Fibroblast of skin of right quadriceps (primary cell): ENCODE measurements at regions not wholly inside any gene's neighbourhood (a gene's known extent, or its start where the extent isn't known, plus 50 kb on each side); places are given as distances from the start of the nearest gene placed in this dataset.

Experiments
- DNase-seq: peaks from one replicate; pipeline ENCODE4 v3.0.0-alpha.2; 2013

DNA sequence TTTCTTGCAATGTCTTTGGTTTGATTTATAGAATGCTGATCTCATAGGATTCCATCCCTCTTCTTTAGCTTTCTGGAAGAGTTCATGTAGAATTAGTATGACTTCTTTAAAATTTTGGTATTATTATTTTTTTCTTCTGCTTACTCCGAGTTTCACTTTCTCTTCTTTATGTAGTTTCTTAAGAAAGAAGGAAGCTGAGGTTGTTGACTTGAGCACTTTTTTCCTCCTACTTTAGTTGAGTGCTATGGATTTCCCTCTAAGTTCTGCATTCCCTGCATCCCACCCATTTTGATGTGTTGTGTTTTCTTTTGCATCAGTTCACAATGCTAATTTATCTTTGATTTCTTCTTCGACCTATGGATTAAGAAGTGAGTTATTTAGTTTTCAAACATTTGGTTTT lies 78.9 kb upstream of the SPRED2 start:
- DNase-seq = no peak

DNA sequence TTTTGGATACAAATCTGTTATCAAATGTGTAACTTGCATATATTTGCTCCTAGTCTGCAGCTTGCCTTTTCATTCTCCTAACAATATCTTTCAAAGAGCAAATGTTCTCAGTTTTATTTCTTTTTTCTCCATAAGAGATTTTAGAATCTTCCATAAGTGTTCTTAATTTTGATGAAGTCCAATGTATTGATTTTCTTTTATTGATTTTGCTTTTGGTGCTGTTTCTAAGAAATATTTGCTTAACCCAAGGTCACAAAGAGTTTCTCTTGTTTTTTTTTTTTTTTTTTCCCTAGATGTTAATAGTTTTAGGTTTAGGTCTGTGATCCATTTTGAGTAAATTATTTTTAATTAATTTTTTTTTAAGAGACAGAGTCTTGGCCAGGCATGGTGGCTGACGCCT lies 75.8 kb upstream of the SPRED2 start:
- no peak for DNase-seq

DNA sequence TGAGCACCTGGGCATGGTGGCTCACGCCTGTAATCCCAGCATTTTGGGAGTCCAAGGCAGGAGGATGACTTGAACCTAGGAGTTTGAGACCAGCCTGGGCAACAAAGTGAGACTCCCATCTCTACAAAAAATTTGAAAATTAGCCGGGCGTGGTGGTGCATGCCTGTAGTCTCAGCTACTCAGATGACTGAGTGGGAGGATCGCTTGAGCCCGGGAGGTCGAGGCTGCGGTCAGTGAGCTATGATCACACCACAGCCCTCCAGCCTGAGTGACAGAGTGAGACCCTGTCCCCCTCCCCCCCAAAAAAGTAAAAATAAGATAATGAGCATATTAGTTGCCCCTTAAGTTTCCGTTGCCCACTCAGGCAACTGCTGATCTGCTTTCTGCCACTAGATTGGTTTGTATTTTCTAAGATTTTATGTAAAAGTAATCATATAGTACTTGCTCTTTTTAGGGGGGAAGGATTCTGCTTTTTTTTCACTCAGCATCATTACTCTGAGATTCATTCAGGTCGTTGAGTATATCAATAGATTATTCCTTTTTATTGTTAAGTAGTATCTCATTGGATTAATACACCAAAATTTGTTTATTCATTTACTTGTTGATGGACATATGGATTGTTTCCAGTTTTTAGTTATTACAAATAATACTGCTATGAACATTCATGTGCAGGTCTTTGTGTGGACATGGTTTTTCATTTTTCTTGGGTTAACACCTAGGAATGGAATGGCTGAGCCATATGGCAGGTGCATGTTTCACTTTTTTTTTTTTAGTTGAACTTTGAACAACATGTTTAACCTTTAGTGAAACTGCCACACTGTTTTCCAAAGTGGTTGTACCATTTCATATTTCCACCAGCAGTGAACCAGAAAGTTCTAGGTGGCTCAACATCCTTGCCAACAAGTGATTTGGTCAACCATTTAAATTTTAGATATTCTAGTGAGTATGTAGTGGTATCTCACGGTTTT lies 75.0 kb upstream of the SPRED2 start:
- DNase-seq = no peak

DNA sequence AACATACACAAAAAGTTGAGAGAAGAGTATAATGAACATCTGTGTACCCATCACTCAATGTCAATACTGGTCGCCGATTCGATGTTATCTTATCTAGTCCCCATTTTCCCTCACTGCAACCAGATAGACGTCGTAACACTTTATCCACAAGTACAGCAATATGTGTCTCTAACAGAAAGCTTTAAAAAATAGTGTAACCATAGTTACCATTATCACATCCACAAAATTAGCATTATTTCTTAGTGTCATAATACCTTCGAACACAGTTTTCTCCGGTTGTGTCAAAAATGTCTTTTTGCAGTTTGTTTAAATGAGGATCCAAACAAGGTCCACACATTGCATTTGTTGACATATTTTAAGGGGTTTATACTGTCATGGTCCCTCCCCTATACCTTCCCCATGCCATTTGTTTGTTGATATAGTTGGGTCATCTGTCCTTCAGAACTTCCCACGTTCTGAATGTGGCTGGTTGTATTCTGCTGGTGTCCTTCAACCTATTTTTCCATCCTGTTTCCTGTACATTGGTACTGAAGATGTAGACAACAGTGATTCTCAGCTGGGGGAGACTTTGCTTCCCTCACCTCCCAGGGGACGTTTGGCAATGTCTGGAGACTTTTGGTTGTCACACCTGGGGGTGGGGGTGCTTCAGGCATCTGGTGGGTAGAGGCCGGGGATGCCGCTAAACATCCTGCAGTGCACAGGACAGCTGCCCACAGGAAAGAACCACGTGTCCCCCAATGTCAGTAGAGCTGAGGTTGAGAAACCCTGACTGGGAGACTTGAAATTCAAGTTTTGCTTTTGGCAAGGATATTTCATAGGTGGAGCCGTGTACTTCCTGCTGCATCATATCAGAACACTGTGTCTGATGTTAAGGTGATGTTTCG lies 72.7 kb upstream of the SPRED2 start:
- no peak for DNase-seq

DNA sequence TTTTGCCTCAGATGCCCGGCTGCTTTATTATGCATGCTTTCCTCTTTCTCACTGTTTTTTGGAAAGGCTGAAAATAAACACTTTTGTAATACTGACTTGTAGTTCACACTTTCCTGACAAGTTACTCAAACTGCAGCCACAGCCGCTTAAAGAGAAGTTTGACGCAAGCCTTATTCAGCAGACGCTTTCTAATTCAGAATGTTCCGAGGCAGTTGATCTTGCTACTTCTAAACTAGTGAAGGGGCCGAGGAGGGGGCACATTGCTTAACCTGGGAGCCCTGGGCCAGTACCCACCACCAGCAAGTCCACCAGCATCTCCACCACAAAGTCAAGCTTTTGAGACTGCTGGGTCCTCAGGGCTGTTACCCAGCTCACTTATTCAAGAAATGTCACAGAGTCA lies 71.8 kb upstream of the SPRED2 start:
- no peak for DNase-seq

DNA sequence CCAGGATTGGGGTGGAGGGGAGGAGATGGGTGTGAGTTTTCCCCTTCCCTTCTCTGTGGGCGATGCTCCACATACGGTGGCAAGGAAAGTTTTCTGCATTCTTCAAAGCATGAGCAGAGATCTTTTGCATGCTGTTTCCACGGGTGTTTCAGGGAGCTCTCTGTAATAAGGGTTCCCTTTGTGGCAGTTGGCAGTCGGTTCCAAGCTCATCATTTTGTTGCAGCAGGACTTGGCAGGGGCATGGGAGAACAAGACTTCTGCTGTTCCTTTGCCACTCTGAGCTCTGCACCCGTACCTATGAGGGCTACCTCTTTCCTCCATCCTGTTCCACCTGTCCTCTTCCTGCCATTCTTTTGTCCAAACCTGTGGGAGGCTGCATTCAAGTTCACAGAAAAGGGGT lies 71.3 kb upstream of the SPRED2 start:
- no peak for DNase-seq

DNA sequence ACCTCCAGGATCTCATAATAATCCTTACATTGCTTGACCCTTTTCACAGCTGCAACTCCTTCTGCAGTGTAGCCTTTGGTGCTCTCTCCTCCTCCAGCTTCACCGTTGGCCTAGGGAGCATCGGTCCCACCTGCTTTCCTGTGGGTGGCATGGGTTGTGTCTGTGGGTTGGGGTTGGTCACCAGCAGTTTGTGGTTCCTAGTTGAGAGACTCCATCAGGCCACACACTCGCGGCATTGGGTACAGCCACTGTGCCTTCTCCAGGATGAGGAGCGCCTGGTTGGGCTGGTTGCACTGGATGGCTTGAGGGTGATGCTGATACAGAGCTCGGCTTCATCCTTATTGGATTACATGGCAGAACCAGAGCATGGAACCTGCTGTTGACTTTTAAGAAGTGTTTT lies 69.4 kb upstream of the SPRED2 start:
- DNase-seq = no peak

DNA sequence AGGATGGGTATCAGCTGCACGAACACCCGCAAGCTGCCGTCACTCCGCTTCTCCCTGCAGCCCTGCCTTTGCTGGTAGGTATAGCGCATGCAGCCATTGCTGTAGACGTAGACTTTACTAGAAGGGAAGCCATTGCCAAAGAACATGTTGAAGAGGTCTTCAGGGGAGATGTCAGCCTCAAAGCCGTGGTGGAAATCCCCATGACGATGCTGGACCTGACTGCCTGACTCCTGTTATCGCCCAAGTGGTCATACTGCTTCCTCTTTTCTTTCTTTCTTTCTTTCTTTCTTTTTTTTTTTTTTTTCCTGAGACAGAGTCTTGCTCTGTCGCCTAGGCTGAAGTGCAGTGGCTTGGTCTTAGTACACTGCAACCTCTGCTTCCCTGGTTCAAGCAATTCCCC lies 68.7 kb upstream of the SPRED2 start:
- DNase-seq = no peak

DNA sequence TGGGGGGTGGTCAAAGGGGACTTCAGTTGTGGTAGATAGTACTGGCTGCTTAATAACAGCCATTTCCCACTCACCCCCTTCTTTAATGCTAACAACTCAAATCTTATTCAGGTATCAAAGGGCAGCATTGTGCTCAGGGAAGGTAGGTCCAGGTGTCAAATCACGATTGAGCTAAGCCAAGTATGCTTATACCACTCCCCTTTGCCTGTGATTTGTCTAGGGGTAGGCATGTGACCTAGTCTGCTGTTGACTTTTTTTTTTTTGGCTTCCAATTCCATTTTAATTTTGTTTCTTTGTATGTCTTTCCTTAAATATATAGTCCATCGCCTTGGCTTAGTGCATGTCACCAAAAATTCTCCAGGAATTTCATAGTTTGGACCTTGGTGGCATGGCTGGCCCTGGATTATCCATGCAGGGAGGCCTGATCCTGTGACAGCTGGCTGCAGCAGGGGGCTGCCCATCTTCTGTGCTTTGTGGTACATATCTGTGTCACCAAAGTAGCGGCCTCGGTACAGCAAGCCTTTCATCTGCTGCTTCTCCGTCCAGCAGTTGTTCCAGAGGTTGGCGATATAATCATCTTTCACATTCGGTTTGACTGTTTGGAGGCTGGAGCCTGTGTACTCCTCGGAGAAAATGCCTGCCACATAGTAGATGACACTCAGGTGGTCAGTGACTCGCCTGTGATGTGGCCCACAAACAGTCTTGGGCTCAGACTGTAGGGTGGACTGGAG lies 68.1 kb upstream of the SPRED2 start:
- no peak for DNase-seq

DNA sequence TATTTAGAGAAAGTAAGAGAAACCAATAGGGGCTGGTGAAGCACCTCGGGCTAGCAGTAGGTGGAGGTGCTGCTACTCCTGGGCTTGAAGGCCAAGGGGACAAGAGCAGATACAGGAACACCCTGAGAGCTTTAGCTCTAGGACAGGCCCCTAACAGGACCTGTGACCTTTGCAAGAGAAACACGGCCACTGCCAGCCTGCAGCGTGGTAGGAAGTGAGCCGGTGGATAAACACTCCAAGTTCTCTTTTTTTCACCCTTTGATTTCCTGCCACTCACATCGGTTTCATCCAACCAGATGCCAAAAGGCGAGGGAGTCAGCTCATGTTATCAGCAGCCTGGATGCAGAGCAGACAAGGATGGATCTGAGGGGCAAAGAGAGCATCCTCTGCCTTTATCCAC lies 66.8 kb upstream of the SPRED2 start:
- no peak for DNase-seq

DNA sequence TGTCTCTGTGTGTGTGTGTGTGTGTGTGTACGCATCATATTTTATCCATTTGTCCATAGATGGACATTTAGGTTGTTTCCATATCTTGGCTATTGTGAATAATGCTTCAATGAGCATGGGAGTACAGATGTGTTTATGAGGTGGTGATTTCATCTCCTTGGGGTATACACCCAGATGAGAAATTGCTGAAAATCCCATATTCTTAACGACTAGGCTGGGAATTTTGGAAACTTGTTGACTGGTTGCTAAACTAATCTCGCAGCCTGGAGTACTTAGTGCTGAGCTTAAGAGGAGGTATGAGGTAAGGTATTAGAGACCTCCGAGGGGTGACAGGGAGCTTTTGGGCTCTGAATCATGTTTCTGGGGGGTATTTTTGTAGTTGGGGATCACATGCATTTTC lies 66.0 kb upstream of the SPRED2 start:
- DNase-seq = no peak

DNA sequence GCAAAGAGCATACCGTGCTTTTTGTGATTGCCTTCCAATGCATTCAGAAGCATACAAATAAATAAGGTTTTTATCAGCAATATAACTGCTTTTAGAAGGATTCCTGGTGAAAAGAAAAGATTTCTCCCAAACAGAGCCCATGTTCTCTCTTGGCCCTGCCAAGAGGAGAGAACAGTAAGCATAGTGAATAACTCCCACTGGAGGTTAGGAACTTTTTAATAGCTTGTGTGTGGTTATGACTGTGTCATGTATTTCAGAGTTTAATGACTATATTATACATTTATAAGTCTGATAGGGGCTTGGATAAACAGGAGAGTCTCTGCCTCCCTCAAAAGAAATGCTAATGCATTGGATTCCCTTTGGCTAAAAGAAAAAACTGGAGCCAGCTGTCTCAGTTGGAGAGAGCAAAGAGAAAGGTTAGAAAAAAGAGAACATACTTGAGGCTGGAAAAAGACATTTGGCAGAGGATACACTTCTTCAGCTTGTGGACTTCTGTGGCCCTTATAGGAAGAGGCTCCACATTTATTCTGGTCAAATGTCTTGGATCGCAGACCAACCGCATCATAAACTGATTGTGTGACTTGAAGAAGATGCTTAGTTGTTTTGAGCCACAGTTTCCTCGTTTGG lies 63.0 kb upstream of the SPRED2 start:
- DNase-seq = no peak

DNA sequence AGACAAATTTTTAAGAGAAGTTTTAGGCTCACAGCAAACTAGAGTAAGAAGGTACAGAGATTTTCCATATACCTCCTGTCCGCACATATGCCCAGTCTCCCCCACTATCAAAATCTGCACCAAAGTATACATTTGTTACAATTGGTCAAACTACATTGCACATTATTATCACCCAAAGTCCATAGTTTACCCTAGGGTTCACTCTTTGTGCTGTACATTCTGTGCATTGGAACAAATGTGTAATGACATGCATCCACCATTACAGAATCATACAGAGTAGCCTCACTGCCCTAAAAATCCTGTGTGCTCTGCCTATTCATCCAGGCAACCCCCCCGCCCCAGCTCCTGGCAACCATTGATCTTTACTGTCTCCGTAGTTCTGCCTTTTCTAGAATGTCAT lies 61.7 kb upstream of the SPRED2 start:
- DNase-seq = no peak

DNA sequence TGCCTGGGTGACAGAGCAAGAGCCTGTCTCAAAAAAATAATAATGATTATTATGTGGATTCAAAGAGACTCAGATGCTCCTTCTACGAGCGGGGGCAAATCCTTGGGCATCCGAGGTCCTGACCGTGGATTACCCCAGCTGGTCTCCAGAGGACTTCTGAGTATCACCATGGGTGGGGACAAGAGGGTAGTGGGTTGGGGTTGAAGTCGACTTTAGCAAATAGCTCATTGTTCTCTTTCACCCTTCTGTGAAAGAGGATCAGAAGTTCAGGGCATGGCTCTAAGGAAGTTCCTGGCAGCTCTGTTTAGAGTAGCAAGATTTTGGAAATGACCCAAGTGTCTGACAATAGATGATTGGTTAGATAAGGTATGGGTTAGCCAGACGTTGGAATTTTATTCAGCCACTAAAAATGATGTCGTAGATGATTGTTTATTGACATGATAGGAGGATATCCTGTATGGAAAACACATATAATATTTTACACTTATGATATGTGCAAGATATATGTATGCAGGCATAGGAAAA lies 59.0 kb upstream of the SPRED2 start:
- DNase-seq = peak; percentile 32

DNA sequence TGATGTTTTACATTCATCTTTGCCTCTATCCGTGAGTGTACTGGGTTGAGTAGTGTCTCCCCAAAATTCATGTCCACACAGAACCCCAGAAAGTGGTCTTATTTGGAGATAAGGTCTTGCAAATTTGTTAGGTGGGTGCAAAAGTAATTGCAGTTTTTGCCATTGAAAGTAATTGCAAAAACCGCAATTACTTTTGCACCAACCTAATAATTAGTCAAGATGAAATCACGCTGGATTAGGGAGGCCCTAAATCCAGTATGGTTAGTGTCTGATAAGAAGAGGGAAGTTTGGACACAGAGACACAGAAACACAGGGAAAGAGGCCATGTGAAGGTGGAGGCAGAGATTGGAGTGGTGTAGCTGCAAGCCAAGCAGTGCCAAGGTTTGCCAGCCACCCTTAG lies 57.8 kb upstream of the SPRED2 start:
- DNase-seq = no peak

DNA sequence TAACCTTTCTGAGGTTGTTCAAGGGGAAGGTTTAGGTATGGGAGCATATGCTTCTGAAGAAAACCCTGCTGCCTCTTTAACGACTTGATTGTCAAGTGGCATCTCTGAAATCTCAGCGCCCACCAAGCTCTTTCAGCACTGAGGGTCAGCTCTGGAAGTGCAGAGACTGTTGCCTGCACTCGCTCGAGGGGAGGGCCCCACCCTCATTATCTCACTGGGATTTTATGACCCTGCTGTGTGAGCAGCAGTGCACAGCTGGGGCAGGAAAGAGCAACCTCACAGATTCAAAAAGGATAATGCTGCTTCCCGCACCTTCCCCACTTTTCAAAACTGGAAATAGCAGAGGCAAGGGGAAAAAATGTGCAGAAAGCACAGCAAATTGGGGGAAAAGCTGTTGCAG lies 56.9 kb upstream of the SPRED2 start:
- DNase-seq = no peak

DNA sequence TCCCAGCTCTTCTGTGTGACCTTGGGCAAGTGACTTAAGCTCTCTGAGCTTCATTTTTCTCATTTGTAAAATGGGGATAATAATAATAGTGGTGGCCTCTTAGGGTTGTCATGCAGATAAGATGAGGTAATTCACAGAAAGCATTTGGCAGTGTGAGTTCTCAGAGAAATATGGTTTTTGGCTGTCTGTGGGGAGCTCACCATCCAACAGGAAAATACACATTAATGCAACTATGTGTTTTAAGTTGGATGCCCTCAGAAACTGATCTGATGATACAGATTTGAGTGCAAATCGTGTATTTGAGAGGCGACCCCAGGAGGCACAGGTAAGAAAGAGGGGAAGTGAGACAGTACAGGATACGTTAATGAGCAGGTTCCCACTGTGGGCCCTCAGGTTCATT lies 56.1 kb upstream of the SPRED2 start:
- no peak for DNase-seq

DNA sequence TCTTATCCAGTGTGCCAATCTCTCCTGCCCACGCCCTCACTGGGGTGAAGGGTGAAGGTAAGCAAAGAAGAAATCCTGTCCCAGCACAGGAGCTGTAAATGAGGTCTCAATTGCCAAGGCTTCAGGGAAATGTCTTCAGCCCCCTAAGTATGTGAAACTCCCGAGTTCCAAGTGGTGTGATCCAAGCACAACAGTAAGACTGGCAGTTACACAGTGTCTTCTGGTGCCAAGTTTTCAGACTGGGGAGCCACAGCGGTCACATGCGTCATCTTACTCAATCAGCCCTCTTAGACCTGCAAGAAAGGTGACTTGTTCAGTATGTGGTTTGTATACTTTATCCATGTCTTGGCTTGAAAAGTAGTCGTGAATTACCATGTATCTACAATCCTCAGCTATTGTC lies 55.0 kb upstream of the SPRED2 start:
- no peak for DNase-seq

DNA sequence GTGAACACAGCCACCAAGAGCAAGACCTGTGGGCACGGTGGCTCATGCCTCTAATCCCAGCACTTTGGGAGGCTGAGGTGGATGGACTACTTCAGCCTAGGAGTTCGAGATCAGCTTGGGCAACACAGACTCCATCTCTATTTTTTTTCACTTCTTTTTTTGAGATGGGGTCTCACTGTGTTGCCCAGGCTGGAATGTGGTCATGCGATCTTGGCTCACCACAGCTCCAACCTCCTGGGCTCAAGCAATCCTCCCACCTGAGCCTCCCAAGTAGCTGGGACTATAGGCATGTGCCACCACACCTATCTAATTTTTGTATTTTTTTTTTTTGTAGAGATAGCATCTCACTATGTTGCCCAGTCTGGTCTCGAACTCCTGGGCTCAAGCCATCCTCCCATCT lies 54.4 kb upstream of the SPRED2 start:
- no peak for DNase-seq

DNA sequence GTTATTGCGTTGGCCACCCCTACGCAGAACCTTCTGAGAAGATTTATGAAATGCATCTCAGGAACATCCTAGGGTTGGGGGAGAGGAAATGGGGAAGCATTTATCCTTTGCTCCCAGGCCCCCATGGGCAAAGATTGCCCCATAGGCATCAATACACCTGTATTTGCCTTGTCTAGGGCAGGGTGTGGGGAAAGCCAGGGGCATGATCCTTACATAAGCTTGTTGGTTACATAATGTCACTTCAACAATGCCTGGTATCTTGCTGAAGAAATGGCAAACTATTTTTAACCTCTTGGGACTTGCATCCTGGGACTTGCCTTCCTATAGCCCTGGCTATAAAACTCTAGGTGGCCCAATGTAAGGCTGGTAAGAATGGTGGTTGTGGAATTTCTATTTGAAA lies 53.9 kb upstream of the SPRED2 start:
- no peak for DNase-seq

DNA sequence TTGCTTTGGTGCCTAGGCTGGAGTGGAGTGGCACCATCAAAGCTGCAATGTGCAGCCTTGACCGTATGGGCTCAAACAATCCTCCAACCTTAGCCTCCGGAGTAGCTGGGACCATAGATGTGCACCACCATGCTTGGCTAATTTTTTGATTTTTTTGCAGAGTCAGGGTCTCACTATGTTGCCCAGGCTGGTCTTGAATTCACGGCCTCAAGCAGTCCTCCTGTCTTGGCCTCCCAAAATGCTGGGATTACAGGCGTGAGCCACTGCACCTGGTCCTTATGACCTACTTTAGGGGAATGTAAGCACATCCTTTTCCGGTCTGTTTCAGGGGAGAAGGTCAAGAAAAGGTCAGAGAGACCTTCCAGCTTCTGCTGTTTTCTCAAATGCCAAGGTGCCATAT lies 53.4 kb upstream of the SPRED2 start:
- DNase-seq = no peak

DNA sequence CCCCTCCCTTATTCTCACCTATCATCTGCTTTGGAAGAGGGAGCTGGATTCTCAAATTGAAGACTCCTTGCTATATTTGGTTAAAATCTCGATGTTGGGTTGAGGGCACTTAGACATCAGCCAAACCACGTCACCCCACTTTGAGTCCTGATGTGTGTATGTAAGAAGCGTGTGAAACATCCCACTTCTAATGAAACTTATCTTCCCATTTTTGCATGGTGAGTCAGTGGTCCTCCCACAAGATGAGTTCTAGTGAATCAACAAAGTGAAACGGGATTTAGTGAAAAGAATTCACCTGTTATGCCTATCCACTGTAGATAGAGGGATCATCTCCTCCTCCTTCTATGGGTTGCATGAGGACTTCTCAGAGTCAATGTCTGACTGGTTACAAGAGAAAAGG lies 51.4 kb upstream of the SPRED2 start:
- no peak for DNase-seq

DNA sequence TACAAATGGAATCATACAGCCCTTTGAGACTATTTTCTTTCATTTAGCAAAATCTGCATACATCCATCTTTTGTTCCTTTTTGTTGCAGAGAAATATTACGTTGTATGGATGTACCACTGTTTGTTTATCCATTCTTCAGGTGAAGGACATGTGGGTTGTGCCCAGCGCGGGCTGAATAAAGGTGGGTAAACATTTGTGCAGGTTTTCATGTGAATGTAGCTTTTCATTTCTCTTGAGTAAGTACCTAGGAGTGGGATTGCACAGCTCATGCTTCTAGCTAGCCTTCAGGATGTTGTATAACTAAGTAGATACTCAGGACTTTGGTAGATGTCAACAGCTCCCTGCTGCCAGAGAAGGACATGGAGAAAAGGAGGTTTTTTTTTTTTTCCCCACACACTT lies 50.6 kb upstream of the SPRED2 start:
- DNase-seq = no peak
